PC-3 (cell line): ENCODE measurements at regions not wholly inside any gene's neighbourhood (a gene's known extent, or its start where the extent isn't known, plus 50 kb on each side); places are given as distances from the start of the nearest gene placed in this dataset.

Experiments used
- ATAC-seq: fragments of 200-7000 bp; cut with Tn5 transposase; 2 replicates; pipeline ENCODE4 v1.9.1; 2020; ENCODE audit warnings: mild to moderate bottlenecking, moderate library complexity
- BruUV-seq: library from RNA; stranded (reverse); fragments of 400-500 nt; replicated peaks from 2 replicates; lab custom pipeline; 2021; lab: Mats Ljungman, UMichigan
- CTCF ChIA-PET: fragments of 300-600 bp; sonication (Branson Sonifier 250); formaldehyde crosslinking; loops from one replicate; lab custom pipeline; 2022; ENCODE audit warnings: antibody characterized with exemption; lab: Charles Lee
- POLR2A ChIA-PET: fragments of 300-600 bp; sonication (Branson Sonifier 250); formaldehyde crosslinking; loops from one replicate; lab custom pipeline; 2022; ENCODE audit warnings: antibody characterized with exemption; ENCODE audit not compliant: unreplicated experiment; lab: Charles Lee
- DNase-seq: peaks from one replicate; pipeline ENCODE4 v3.0.0-alpha.2; 2015
- H2AFZ ChIP-seq: fragments of 300-600 bp; sonication (generic); 2 replicates; pipeline ENCODE4 v1.6.0; 2016; ENCODE audit warnings: antibody characterized with exemption, low read length
- H3F3A ChIP-seq: fragments of 300-600 bp; sonication (generic); one replicate; pipeline ENCODE4 v1.6.0; 2017; ENCODE audit warnings: antibody characterized with exemption, low read length, control low read depth, mild to moderate bottlenecking; ENCODE audit not compliant: unreplicated experiment
- H3K27ac ChIP-seq: fragments of 300-600 bp; sonication (generic); 2 replicates; pipeline ENCODE4 v1.5.1; 2016; ENCODE audit warnings: mild to moderate bottlenecking, low read length
- H3K27me3 ChIP-seq: fragments of 300-600 bp; sonication (generic); 2 replicates; pipeline ENCODE4 v1.6.1; 2016; ENCODE audit warnings: low read length, mixed read lengths
- H3K36me3 ChIP-seq: fragments of 300-600 bp; sonication (generic); 2 replicates; pipeline ENCODE4 v1.6.1; 2016; ENCODE audit warnings: low read depth, mixed run types, low read length, mixed read lengths
- H3K4me1 ChIP-seq: fragments of 300-600 bp; sonication (generic); 2 replicates; pipeline ENCODE4 v1.5.1; 2016; ENCODE audit warnings: low read length; ENCODE audit not compliant: insufficient read depth
- H3K4me2 ChIP-seq: fragments of 300-600 bp; sonication (generic); 2 replicates; pipeline ENCODE4 v1.6.0; 2016; ENCODE audit warnings: low read length
- H3K4me3 ChIP-seq: fragments of 300-600 bp; sonication (generic); 2 replicates; pipeline ENCODE4 v1.5.1; 2016; ENCODE audit warnings: mild to moderate bottlenecking, low read length, mixed read lengths
- H3K79me2 ChIP-seq: fragments of 300-600 bp; sonication (generic); 2 replicates; pipeline ENCODE4 v1.6.1; 2017; ENCODE audit warnings: low read length, mixed read lengths
- H3K9ac ChIP-seq: fragments of 300-600 bp; sonication (generic); 2 replicates; pipeline ENCODE4 v1.6.0; 2016; ENCODE audit warnings: mild to moderate bottlenecking, low read length
- H3K9me2 ChIP-seq: fragments of 300-600 bp; sonication (generic); replicated peaks from 2 replicates; pipeline ENCODE4 v1.6.1; 2016; ENCODE audit warnings: mixed run types, low read length, mixed read lengths
- H3K9me3 ChIP-seq: fragments of 300-600 bp; sonication (generic); 2 replicates; pipeline ENCODE4 v1.6.1; 2016; ENCODE audit warnings: low read length, mixed read lengths
- H4K20me1 ChIP-seq: fragments of 300-600 bp; sonication (generic); 2 replicates; pipeline ENCODE4 v1.6.1; 2016; ENCODE audit warnings: low read length, mixed read lengths
- EZH2 ChIP-seq: fragments of 300-600 bp; sonication (generic); IDR thresholded peaks from one replicate; pipeline ENCODE4 v1.6.1; 2017; ENCODE audit warnings: antibody characterized with exemption, mild to moderate bottlenecking, low read length; ENCODE audit not compliant: unreplicated experiment
- EZH2phosphoT487 ChIP-seq: fragments of 300-600 bp; sonication (generic); IDR thresholded peaks from 2 replicates; pipeline ENCODE4 v1.6.1; 2018; ENCODE audit warnings: mild to moderate bottlenecking, antibody characterized with exemption, low read length, borderline replicate concordance
- intact Hi-C: fragments of 100-400 bp; cut with micrococcal nuclease; formaldehyde crosslinking; loops from 2 replicates; pipeline ENCODE4 v1.9.0; 2023
- TF ChIP-seq, protein P1 (sequence below): fragments of 300-600 bp; sonication (generic); conservative IDR thresholded peaks from 2 replicates; pipeline ENCODE4 v1.5.1; 2017; ENCODE audit warnings: antibody characterized with exemption, low read depth, mild to moderate bottlenecking, low read length

DNA sequence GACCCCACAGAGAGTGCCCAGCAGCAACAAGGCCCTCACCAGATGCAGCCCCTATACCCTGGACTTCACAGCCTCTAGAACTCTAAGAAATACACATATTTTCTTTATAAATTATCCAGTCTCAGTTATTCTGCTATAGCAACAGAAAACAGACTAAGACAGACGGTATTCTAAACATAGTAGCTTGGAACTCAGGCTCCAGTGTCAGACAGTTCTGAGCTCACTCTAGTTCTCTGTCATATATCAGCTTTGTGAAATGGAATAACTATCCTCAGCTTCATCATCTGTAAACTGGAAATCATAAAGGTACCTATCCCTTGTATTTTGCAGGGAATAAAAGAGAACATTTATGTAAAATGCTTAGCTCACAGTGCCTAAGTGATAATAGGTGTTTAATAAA lies 127.4 kb downstream of the GLUL start:
- no peak for DNase-seq
- Histone ChIP-seq H3K27me3 (no peaks in the 10 kb centered on the region), H3K4me1 (peaks cover 27% of the 10 kb centered on the region), H3K27ac (no peak overlapping the region), H3F3A (no peaks in the 10 kb centered on the region), H3K9ac (no peak overlapping the region), H3K9me2 (no peaks in the 10 kb centered on the region), H3K4me2 (peak overlapping the region; percentile 16; the same call in 1 of the 2 replicates), H2AFZ (no peak overlapping the region), H3K9me3 (no peaks in the 10 kb centered on the region), H3K4me3 (no peak overlapping the region), H3K36me3 (no peaks in the 10 kb centered on the region), H4K20me1 (no peaks in the 10 kb centered on the region), H3K79me2 (no peaks in the 10 kb centered on the region)
- no TSS peak for BruUV-seq
- no peak for ATAC-seq
- TF ChIP-seq EZH2phosphoT487 (no peak), EZH2 (no peak)
- TF ChIP-seq, protein P1, sequence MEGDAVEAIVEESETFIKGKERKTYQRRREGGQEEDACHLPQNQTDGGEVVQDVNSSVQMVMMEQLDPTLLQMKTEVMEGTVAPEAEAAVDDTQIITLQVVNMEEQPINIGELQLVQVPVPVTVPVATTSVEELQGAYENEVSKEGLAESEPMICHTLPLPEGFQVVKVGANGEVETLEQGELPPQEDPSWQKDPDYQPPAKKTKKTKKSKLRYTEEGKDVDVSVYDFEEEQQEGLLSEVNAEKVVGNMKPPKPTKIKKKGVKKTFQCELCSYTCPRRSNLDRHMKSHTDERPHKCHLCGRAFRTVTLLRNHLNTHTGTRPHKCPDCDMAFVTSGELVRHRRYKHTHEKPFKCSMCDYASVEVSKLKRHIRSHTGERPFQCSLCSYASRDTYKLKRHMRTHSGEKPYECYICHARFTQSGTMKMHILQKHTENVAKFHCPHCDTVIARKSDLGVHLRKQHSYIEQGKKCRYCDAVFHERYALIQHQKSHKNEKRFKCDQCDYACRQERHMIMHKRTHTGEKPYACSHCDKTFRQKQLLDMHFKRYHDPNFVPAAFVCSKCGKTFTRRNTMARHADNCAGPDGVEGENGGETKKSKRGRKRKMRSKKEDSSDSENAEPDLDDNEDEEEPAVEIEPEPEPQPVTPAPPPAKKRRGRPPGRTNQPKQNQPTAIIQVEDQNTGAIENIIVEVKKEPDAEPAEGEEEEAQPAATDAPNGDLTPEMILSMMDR: no peak
- intact Hi-C loops: no loop called here
- CTCF ChIA-PET: no interaction called here
- POLR2A ChIA-PET: no interaction called here

GRCh38 chr1:182263706-182264105 lies 127.9 kb downstream of the GLUL start:
- peak; percentile 94 for ATAC-seq
- Histone ChIP-seq H3K27me3 (no peaks in the 10 kb centered on the region), H3K9ac (no peak overlapping the region), H4K20me1 (no peaks in the 10 kb centered on the region), H3K27ac (peak overlapping the region; percentile 19; the same call in 1 of the 2 replicates), H3K36me3 (no peaks in the 10 kb centered on the region), H3K9me3 (no peaks in the 10 kb centered on the region), H3K4me2 (peak overlapping the region; percentile 16), H3K9me2 (no peaks in the 10 kb centered on the region), H3K4me3 (no peak overlapping the region), H3K79me2 (no peaks in the 10 kb centered on the region), H2AFZ (no peak overlapping the region), H3F3A (no peaks in the 10 kb centered on the region), H3K4me1 (peaks cover 30% of the 10 kb centered on the region)
- peak; percentile 56 for DNase-seq
- POLR2A ChIA-PET: no interaction called here
- intact Hi-C loops: no loop called here
- TF ChIP-seq EZH2phosphoT487 (no peak), EZH2 (no peak)
- TF ChIP-seq, protein P1: no peak
- CTCF ChIA-PET: no interaction called here
- no TSS peak for BruUV-seq

GRCh38 chr1:182262425-182262824 lies 129.2 kb downstream of the GLUL start:
- DNase-seq: no peak
- BruUV-seq: no TSS peak

More at GRCh38 chr1:182262425-182262824, 129.2 kb downstream of the GLUL start:
- Histone ChIP-seq H3K27me3 (no peaks in the 10 kb centered on the region), H3K9ac (no peak overlapping the region), H3K9me3 (no peaks in the 10 kb centered on the region), H2AFZ (no peak overlapping the region), H3K27ac (no peak overlapping the region), H3K9me2 (no peaks in the 10 kb centered on the region), H3K4me1 (peaks cover 30% of the 10 kb centered on the region), H3K79me2 (no peaks in the 10 kb centered on the region), H3K4me3 (no peak overlapping the region), H4K20me1 (no peaks in the 10 kb centered on the region), H3K4me2 (no peak overlapping the region), H3F3A (no peaks in the 10 kb centered on the region), H3K36me3 (no peaks in the 10 kb centered on the region)
- ChIA-PET POLR2A (no interaction called here), CTCF (no interaction called here)
- no peak for TF ChIP-seq EZH2
- TF ChIP-seq EZH2phosphoT487: no peak
- TF ChIP-seq, protein P1: no peak
- intact Hi-C loops: no loop called here
- ATAC-seq: no peak
